Forelimb muscle (tissue), 1 donor: ENCODE measurements at regions not wholly inside any gene's neighbourhood (a gene's known extent, or its start where the extent isn't known, plus 50 kb on each side); places are given as distances from the start of the nearest gene placed in this dataset.
"Not testable (repeated sequence)": the region's sequence is repeated elsewhere in the genome, so short reads cannot be mapped to it uniquely, and the experiment has no call there.

Experiments
- DNase-seq: peaks from one replicate; pipeline ENCODE4 v3.0.0-alpha.2; 2013; ENCODE audit warnings: low read depth

DNA sequence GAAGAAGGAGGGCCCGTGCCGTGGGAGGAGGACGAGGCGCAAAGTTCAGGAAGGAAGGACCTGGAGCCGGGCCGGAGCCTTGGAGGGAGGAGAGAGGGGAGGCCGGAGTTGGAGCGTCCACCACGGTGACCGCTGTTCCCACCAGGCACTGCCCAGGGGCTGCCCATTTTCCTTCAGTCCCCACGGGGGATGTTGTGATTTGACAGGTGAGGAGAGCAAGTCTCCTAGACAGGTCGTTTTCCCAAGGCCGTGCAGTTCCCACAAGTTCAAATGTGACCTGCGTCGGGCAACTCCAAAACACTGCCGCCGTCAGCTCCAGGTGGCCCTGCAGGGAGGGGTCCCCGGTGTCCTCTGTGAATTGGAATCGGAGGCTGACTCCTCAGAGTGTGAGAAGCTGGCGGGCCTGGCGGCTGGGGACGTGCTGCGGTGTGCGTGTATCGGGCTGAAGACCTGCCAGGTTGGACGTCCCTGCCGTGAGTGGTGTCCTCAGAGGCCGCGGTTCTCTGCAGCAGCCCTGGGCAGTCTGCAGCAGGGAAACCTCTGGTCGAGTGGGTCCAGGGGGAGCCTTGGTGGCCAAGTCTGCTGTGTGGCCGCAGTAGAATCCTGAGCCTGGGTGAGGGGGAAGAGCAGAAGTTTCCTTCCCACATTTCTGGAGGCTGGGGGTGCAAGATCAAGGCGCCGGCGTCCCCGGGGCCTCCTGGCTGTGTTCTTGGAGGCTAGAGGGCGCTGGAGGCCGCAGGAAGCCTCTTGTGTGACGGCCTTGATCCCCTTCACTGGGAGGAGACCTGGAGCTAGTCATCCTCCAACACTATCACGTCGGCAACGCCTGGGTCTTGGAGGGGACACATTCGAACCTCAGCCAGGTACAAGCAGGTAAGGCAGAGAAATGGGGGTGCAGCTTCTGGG lies 115.1 kb upstream of the FRMD1 start:
- no peak for DNase-seq

DNA sequence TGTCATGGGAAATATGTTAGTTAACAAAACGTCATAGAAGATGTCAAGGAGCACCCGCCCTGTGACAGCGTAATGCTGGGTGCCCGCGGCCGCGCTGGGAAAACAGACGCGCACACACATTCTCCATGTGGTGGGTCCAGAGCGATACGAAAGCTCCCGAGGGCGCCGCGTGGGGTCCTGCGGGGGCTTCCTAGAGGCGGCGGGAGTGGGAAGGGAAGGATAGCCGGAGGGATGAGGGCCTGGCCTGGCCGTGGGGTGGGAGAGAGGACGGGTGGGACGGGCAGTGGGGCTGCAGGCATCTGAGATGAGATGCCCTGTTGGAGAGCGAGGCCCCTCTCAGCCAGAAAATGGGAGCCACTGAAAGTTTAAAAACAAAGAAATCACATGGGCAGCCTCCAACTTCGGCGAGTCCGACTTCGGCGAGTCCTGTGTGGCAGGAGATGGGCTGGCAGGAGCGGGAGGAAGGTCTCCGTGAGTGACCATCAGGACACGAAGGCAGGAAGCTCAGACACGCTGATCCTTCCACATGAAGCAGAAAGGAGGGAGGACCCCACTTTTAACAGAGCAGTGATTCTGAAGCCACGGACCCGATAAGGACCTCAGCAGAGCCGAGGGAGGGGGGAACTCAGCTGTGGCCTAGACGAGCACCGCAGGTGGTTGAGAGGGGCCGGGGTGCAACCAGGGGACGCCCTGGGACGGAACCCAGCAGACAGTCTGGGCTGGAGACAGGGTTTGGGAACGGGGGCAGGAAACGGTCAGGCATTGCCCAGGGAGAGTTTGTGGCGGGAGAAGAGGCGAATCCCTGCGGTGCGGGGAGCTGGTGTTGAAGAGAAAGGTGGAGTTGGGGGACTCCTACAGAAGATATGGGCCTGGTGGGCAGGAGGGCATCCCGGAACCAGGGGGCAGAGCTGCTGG lies 114.1 kb upstream of the FRMD1 start:
- no peak for DNase-seq

- no peak for DNase-seq
Measured at GRCh38 chr6:168192195-168192900, 113.3 kb upstream of the FRMD1 start.

DNA sequence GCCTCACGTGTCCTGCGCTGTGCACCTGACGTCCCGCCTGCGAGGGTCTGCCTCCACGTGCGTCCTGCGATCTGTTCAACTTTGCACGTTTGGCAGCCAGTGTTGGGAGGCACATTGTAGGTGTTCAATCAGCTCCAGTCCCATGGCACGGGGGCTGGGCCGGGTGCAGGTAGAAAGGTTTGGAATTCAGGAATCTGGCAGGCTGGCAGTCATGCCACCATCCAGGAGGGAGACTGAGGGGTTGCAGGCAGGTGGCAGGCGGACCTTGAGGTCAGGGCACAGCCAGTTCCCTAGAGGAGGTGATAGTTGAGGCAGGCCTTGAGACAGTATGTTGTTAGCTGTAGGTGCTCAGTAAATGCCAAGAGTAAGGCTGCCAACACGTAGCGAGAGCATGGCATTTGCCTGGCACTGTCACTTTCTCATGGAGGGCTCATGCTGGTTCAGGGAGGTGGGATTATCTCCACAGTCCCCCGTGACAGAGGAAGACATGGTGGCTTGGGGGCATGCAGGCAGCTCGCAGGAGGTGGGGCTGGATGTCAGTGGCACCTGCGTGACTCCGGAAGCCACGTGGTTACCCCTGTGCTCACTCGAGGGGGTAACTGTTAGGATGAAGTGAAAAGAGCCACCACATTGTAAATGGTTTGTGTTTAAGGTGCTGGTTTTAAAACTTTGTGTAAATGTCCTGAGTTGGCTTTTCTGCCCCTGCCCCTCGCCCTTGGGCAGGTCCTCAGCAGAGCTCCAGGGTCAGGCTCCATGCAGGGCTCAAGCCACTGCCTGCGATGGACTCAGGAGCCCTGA lies 111.8 kb upstream of the FRMD1 start:
- no peak for DNase-seq

GRCh38 chr6:168190014-168190405 lies 111.0 kb upstream of the FRMD1 start:
- DNase-seq: no peak

DNA sequence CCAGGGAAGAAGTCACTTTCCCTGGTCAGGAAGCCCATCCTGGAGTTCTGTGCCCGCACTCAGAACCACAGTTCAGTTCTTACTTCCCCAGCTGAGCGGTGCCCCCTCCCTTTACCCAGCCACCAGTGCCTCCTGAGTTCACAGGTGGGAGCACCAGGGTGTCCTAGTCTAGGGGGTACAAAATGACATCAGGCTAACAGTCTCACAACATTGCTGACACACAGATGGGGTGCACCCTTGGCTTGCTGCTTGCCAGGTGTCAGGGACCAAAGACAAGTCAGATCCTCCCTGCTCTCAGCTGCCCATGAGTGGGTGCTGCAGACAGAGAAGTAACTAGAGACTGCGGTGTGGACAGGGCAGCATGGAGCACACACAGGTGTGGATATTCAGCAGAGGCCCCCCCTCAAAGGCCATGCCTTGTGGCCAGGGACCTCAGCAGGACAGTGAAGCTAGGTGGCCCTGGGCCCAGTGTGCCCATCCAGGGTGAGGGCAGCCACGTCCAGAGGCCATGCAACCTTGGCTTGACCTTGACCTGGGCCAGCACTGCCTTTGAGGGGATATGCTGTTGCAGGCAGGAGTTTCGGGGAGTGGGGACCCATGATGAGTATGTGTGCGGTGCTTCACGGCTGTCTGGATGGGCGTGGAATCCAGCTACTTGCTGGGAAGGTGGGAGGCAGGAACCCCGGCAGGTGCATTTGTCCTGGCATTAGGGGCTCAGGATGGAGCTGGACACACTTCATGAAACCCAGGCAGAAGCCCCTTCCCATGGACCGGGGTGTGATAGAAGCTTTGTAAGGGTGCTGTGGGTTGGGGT lies 110.4 kb upstream of the FRMD1 start:
- no peak for DNase-seq

DNA sequence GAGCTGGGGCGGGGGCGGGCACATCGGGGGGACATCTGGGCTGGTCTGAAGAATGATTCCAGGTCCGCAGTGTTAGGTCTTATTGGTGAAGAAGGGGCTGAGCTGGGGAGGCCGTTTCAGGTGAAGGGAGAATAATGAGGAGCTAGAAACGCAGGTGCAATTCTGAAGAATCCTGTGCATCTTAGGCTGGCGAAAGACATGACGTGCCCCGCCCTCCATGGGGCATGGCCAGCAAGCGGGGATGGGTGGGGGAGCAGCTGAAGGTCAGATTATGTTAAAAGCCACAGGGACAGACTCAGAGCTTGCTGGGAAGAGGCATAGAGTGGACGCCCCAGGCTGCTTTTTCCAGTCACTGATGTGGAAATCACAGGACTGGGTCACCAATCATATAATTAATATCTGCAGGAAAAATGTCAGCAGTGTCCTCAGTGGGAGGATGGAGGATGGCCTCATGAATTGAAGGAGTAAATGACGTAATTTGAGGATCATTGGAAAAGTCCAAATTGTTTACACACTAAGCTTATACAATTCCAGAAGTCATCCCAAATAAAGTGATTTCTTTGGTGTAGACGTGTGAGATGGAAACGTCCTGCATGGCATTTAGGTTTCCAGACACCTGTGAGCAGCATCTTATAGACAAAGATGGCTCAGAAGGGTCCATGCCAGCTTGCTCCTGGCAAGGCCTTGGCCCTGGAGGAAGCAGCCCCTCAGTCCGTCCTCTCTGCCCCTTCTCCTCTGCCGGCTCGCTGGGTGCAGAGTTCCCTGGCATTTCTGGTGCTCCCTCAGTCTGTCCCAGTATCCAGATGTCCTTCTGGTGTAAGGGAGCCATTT lies 109.6 kb upstream of the FRMD1 start:
- DNase-seq: no peak

DNA sequence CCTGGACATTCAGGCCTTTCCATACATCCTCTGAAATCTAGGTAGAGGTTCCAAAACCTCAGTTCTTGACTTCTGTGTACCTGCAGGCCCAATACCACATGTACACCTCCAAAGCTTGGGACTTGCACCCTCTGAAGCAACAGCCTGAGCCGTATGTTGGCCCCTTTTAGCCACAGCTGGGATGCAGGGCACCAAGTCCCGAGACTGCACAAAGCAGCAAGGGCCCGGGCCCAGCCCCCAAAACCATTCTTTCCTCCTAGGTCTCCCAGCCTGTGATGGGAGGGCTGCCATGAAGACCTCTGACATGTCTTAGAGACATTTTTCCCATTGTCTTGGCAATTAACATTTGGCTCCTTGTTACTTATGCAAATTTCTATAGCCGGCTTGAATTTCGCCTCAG lies 107.4 kb upstream of the FRMD1 start:
- no peak for DNase-seq

GRCh38 chr6:168186018-168186417 lies 107.0 kb upstream of the FRMD1 start:
- DNase-seq: not testable (repeated sequence)

GRCh38 chr6:168184701-168185100 lies 105.7 kb upstream of the FRMD1 start:
- no peak for DNase-seq

DNA sequence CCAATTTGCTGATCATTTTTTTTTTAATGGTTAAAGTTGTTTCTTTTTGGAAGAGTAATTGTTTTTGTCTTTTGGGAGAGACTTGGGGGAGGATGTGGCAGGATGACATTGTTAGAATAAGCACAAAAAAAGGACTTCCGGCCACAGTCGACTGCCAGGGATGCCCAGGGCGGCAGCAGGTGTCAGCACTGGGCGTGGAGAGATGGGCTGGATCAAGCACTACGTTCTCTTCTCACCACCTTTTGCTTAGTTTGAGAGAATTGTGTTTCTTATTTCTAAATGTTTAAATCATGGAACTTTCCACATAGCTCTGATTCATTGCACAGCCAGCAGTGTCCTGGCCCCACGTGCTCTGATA lies 104.6 kb upstream of the FRMD1 start:
- DNase-seq: no peak

GRCh38 chr6:168182908-168183612 lies 104.0 kb upstream of the FRMD1 start:
- no peak for DNase-seq

- DNase-seq: no peak
Measured at GRCh38 chr6:168182366-168182765, 103.4 kb upstream of the FRMD1 start.

- DNase-seq: no peak
Measured at GRCh38 chr6:168181876-168182275, 102.9 kb upstream of the FRMD1 start.

DNA sequence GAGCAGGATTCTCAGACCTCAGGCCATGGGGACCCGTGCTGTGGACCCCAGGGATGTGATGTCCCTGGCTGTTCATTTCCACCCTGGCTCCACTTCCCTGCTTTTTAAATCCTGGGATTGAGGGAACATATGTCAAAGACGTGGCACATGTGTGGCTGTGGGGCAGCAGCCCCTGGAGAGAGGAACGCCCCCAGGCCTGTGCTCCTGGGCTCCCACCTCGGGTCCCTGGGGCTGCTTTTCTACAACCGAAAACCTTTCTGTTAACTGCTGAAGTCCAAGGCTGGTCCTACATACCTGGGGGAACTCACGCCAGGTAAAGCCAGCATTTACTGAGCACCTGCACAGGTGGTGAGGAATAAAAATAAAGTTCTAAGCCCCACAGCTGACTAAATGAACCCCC lies 102.3 kb upstream of the FRMD1 start:
- no peak for DNase-seq

DNA sequence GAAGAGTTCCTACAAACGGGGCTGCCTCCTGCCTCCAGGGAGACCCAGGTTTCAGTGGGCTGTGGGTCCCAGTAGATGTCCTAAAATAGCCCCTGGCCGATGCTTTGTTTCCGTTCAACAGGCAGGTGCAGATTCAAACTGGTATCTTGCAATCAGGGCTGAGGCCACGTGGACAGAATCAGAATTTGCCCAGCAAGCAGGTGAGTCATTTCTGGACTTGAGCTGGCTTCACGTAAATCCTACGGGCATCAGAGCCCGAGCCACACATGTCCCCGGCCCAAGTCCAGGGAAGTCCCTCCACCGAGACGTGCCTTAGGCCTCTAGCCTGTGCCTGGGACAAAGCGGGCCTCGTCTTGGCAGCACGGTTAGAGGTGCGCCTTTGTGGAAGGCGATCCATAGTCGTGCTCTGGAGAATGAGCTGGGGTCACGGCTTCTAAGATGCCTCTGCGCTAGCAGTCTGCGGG lies 101.6 kb upstream of the FRMD1 start:
- DNase-seq: no peak

GRCh38 chr6:168179702-168180382 lies 100.8 kb upstream of the FRMD1 start:
- DNase-seq: no peak

DNA sequence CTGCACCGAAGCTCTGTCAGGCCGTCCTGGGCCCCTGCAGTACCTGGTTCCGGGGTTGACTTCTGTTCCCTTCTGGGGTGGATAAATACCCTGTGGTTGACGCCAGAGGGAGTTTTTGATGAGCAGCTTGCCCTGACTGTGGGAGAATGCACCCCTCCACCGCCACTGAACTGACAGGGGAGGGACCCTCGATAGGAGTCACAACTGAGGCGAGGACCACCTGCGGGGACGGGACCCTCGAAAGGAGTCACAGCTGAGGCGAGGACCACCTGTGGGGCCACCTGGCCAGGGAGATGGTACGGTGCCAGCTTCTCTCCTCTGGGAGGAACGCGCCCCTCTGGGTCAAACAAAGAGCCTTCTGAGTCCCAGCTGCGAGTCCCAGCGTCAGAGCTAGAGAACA lies 100.1 kb upstream of the FRMD1 start:
- no peak for DNase-seq
